ENCODE measurements at regions not wholly inside any gene's neighbourhood (a gene's known extent, or its start where the extent isn't known, plus 50 kb on each side); places are given as distances from the start of the nearest gene placed in this dataset.

DNA sequence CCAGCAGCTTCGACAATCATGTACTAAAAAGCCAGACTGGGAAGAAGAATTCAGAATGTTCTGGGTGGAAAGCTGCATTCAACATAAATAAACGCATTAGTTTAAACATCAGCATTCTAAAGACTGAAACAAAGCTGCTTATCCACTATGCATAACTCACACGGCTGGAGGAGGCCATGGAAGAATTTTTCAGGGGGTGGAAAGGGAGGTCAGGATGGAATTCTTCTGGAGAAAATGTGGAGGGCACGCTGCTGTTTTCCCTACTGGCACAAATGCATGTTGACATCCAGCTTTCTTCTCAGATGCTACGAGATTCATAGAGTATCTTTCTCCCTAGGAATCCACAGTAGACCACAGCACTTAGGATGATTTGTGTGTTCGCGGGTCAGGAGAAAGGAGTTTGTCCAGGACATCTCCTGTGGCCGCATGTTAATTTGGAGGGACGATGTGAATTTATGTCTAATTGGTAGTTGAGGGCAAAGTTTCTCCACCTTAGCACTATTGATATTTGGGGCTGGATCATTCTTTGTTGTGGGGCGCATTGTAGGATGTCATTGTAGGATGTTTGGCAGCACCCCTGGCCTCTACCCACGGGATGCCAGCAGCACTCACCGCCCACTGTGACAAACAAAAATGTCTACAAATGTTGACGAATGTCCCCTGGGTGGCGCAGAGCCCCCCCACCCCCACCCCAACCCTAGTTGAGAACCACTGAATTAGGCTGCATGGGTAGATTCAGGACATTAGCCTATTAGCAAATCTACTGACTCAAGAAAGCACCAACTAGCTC lies 86.5 kb upstream of the KAZN start:
- DNase-seq (ENCODE audit: low read depth) = no peak
- no peak overlapping the region for H3K4me3 ChIP-seq (replicated peaks; ENCODE audit: low read depth, low read length)
- TF ChIP-seq, protein P1, sequence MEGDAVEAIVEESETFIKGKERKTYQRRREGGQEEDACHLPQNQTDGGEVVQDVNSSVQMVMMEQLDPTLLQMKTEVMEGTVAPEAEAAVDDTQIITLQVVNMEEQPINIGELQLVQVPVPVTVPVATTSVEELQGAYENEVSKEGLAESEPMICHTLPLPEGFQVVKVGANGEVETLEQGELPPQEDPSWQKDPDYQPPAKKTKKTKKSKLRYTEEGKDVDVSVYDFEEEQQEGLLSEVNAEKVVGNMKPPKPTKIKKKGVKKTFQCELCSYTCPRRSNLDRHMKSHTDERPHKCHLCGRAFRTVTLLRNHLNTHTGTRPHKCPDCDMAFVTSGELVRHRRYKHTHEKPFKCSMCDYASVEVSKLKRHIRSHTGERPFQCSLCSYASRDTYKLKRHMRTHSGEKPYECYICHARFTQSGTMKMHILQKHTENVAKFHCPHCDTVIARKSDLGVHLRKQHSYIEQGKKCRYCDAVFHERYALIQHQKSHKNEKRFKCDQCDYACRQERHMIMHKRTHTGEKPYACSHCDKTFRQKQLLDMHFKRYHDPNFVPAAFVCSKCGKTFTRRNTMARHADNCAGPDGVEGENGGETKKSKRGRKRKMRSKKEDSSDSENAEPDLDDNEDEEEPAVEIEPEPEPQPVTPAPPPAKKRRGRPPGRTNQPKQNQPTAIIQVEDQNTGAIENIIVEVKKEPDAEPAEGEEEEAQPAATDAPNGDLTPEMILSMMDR (IDR thresholded peaks at IDR 0.05; ENCODE audit: low read length, missing control alignments) = no peak

DNA sequence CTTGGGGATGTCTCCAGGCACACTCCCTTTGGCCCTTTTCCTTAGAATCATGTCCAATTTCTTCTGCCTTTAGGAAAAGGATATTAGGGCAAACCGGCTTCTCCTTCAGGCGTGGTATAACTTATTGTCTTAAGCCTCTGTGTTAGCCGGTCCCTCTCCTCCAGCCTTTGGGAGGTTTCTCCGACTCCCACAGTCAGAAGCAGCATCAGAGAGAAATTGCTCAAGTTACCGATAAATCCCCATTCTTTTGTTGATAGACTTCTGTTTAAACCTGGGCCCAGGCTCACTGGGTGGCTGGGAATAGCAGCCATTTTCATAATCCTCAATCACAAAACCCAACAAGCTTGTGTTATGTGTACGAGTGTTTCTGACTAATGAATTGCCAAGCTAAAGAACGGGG lies 85.4 kb upstream of the KAZN start:
- H3K4me3 ChIP-seq (replicated peaks; ENCODE audit: low read depth, low read length) = no peak overlapping the region
- no peak for DNase-seq (ENCODE audit: low read depth)
- TF ChIP-seq, protein P1 (IDR thresholded peaks at IDR 0.05; ENCODE audit: low read length, missing control alignments) = no peak

DNA sequence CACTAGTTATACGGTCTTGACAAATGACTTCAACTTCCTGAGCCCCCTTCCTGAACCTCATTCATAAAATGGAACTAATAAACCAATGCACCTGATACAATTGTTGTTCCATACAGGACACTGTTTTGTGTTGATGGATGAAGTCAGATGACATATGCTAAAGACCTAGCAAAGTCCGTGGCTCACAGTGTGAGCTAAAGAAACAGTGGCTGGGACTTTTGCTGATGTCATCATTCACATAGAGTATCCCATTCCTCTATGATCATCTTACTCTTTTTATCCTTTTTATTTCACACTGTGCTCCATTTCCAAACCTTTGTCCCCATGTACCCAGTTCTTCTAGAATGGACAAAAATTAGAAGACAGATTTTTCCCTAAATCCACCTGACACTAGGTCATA lies 83.7 kb upstream of the KAZN start:
- no peak overlapping the region for H3K4me3 ChIP-seq (replicated peaks; ENCODE audit: low read depth, low read length)
- TF ChIP-seq, protein P1 (IDR thresholded peaks at IDR 0.05; ENCODE audit: low read length, missing control alignments) = no peak
- no peak for DNase-seq (ENCODE audit: low read depth)

DNA sequence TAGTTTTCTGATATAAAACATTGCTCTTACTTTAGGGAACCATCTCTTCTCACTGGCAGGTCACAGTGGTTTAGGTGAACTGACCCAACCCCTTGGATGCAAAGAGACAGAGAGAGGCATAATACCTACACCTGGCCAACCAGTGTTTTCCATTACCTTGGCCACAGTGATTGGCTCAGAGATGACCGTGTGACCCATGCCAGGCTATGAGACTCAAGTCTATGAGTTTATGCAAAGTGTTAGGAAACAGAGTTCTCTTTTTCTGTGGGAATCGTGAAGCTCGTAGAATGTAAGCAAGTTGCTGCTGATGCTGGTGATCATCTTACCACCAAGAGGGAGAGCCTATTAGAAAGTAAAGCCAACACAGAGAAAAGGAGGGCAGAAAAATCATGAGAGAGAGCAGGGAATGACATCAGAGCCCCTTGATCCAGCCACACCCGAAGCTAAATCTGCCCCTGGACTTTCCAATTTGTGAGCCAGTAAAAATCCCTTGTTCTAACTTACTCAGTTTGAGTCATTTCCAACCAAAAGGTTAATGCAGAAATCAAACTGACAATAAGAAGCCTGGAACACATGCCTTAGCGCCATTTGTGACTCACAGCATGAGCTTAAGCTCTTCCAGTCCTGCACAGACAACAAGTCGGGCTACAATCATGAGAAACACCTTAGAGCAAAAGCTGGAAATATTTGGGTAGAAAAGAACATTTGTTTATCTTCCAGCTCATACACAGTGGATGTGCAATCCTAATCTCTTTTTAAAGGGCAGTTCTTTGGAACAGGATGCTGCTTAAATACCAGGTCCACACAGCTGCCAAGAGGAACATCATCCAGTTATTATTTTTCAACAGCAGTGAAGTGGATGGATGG lies 81.3 kb upstream of the KAZN start:
- peak; percentile 84 for DNase-seq (ENCODE audit: low read depth)
- no peak overlapping the region for H3K4me3 ChIP-seq (replicated peaks; ENCODE audit: low read depth, low read length)
- TF ChIP-seq, protein P1 (IDR thresholded peaks at IDR 0.05; ENCODE audit: low read length, missing control alignments) = no peak

DNA sequence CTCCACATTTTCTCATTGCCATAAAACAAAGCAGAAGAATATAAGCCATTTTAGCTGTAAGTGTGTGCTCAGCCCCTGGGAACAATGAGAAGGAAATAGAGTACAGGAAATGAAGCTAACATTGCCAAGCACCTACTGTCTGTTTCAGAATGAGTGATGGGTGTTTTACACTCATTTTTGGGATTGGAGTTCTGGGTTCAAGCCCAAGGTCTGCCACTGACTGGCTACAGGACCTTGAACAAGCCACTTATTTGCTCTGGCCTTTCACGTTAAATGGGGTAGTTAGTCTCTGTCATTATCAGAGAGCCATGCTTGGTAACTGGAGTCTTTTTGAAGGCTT lies 80.7 kb upstream of the KAZN start:
- H3K4me3 ChIP-seq (replicated peaks; ENCODE audit: low read depth, low read length) = no peak overlapping the region
- TF ChIP-seq, protein P1 (IDR thresholded peaks at IDR 0.05; ENCODE audit: low read length, missing control alignments) = no peak
- no peak for DNase-seq (ENCODE audit: low read depth)

DNA sequence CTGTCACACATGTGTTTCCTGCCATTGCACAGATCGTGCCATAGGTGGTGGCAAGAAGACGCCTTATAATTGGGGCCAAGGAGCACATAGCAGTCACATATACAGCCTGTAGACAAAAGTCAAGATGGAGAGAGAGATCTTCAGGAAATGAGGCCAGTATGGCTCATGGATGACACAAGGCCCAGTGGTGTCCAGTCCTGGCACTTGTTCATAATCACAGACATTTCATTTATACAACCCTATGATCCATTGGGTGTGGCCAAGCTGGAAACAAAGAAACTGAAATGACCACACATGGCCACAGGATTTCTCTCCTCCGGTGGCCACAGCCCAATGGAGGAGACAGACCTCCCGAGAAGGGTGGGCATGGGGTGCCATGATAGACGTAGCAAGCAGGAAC lies 78.5 kb upstream of the KAZN start:
- DNase-seq (ENCODE audit: low read depth) = no peak
- no peak overlapping the region for H3K4me3 ChIP-seq (replicated peaks; ENCODE audit: low read depth, low read length)
- TF ChIP-seq, protein P1 (IDR thresholded peaks at IDR 0.05; ENCODE audit: low read length, missing control alignments) = no peak
